Kidney capillary endothelial cell (primary cell): ENCODE measurements at regions not wholly inside any gene's neighbourhood (a gene's known extent, or its start where the extent isn't known, plus 50 kb on each side); places are given as distances from the start of the nearest gene placed in this dataset.
"Not testable (repeated sequence)": the region's sequence is repeated elsewhere in the genome, so short reads cannot be mapped to it uniquely, and the experiment has no call there.

Source experiments
- DNase-seq: peaks from one replicate; pipeline ENCODE4 v3.0.0-alpha.2; 2018; ENCODE audit warnings: low spot score

DNA sequence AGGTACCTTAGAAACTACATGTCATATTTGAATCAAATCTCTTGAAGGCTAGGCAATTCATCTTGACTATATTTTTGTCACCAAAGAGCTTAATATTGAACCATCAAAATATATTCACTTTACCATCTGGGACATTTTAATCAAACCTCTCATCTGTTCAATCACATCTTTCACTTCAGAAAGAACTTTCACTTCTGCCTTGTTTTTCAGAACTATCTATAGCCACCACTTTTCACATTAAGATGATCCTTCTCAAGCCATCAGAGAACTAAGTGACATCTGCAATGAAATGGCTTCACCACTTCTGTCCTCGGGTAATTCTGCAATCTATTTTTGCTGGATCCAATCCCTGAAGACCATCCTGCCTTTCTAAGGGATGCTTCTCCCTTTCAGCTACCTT is 57.8 kb downstream of the OR2B2 start:
- DNase-seq: no peak

GRCh38 chr6:27851440-27851839 is 60.8 kb downstream of the OR2B2 start:
- DNase-seq: no peak

DNA sequence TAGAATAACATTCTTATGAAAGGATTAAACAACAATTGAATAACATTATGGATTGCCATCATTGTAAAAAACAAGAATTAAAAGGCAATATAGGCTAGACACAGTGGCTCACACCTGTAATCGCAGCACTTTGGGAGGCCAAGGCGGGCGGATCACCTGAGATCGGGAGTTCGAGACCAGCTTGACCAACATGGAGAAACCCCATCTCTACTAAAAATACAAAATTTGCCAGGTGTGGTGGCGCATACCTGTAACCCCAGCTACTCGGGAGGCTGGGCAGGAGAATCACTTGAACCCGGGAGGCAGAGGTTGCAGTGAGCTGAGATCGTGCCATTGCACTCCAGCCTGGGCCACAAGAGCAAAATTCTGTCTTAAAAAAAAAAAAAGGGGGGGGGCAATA is 63.2 kb downstream of the OR2B2 start:
- DNase-seq: not testable (repeated sequence)

DNA sequence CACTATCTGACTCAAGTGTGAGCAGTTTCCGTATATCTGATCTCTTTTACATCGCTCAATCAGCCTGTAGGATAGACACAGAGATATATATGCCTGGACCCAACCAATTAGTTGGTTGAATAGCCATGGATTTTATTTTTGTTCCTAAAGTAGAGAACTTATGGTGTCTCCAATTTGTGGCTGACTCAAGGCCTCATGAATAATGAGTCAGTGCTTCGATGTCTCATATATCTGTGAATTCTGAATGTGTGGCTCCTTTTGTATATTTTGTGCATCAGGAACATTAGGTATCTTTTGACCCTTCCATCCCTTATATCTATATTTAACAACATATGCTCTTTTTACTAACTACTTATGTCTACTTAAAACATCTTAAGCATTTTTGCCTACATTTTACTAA is 64.5 kb downstream of the OR2B2 start:
- no peak for DNase-seq

DNA sequence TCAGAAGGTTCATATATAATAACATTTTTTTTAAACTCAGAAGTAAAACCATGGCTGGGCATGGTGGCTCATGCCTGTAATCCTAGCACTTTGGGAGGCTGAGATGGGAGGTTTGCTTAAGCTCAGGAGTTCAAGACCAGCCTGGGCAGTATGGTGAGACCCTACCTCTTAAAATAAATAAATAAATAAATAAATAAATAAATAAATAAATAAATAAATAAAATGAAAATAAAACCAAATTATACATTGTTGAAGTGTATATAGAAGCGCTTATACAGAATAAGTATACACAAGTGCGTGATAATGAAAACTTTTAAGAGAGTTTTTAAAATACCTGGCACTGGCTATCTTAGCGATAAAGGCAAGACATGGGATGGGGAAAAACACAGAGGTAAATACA is 71.6 kb downstream of the OR2B2 start:
- no peak for DNase-seq

GRCh38 chr6:27839626-27840475 is 72.3 kb downstream of the OR2B2 start:
- DNase-seq: peak; percentile 59

DNA sequence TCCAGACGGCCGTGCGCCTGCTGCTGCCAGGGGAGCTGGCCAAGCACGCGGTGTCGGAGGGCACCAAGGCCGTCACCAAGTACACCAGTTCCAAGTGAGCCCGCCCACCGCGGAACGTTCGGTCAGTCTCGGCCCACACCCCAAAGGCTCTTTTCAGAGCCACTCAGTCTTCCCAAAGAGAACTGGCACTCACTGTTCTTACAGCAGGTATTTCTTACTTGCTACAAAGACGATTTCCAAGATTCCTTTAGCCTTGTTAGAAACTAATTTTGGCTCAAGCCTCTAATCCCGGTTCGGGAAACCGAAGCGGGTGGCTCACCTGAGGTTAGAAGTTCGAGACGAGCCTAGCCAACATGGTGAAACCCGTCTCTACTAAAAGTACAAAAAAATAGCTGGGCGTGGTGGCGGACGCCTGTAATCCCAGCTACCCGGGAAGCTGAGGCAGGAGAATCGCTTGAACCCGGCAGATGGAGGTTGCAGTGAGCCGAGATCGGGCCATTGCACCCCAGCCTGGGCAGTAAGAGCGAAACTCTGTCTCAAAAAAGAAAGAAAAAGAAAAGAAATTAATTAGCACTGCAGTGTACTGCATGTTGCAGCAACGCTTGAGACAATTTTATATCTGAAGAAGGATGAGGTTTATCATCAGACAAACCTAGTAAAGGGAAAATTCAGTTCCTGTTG is 73.1 kb downstream of the OR2B2 start:
- peak; percentile 26 for DNase-seq

DNA sequence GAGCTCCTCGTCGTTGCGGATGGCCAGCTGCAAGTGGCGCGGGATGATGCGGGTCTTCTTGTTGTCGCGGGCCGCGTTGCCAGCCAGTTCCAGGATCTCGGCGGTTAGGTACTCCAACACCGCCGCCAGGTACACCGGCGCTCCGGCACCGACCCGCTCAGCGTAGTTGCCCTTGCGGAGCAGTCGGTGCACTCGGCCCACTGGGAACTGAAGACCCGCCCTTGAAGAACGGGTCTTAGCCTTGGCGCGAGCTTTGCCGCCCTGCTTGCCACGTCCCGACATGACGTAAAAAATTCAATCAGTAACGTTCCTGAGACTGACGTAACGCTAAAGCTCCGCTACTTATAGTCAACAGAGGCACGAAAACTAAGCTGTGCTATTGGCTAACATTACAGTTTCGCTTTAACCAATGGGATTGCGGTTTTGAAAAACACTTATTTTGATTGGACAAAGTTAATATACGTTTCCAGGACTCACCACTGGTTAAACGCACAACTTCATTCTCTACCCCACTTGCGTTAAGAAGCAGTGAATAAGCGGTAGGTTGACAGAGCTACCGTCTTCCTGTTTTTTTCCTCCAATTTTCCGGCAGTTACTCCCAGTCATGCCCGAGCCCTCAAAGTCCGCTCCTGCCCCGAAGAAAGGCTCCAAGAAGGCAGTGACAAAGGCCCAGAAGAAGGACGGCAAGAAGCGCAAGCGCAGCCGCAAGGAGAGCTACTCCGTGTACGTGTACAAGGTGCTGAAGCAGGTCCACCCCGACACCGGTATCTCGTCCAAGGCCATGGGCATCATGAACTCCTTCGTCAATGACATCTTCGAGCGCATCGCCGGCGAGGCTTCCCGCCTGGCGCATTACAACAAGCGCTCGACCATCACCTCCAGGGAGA is 73.9 kb downstream of the OR2B2 start:
- peak; percentile 99 for DNase-seq

DNA sequence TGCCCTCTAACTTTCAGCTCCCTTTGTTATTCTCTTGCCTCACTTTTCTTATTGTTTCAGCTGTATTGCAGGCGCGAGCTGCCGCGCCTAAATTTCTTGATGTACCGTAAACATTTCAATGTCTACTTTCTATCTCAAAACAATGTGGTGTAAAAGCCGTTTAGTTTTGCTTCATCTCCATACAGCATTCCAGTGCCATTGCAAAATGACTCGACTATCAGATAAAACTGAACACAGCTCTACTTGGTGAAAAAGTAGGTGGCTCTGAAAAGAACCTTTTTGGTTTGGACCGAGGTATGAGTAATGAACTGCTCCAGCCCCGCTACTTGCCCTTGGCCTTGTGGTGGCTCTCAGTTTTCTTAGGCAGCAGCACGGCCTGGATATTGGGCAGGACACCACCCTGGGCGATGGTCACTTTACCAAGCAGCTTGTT is 74.6 kb downstream of the OR2B2 start:
- peak; percentile 38 for DNase-seq

DNA sequence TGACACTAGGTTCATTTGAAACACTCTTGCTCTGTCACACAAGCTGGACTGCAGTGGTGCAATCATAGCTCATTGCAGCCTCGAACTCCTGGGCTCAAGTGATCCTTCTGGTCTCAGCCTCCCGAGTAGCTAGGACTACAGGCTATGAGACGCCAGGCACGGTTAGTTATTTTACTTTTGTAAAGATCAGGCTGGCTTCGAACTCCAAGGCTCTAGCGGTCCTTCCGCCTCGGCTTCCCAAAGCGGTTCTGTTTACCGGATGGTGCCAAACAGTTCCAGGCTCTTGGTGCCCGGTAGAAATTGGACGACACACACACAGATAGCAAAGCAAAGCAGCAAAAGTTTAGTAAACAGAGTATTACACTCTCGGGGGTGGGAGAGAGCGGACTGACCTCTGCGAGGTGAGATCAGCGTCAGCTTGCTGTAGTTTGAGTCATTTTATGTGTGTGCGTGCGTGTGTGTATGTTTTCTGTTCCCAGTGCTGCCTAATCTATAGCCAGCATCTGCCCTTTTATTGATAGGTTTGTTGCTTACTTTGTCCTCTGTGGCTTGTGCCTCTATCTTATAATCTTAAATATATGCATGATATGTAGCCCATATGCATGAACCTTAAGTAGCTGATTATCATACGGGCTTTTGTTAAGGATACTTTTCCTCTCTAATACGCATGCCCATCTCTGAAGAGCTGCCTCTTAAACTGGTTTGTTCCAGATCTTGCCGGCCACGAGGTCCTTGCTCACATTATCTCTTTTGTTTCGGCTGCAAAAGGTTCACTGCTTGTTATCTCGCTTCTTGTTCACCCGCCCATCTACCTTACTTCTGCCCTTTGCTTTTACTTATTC is 75.2 kb downstream of the OR2B2 start:
- DNase-seq: peak; percentile 78

DNA sequence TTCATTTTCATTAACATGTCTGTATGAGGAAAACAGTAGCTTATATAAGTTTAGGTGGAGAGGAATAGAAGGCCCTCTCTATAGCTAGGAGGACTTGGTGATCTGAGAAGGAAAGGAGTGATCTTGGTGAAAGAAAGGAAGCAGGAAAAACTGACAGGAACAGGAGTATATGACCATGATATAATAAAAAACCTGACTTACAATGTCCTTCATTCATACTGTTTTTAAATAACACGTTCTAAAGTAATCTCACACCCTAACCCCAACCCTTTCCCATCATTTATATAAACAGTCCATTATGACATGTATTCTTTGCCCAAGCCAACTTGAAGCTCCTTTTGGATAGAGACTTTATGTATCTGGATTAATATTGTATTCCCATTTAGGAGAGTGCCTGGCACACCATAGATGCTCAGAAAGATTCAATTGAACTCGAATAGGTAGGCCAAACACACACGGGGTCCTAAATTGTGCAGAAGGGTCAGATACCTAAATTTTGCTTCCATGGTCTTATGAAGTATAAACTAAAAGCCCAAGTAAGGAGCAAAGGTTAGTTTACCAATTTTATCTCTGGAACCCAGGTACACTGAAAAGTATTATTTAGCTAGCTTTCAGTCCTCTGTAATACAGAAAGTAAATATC is 75.9 kb downstream of the OR2B2 start:
- no peak for DNase-seq

DNA sequence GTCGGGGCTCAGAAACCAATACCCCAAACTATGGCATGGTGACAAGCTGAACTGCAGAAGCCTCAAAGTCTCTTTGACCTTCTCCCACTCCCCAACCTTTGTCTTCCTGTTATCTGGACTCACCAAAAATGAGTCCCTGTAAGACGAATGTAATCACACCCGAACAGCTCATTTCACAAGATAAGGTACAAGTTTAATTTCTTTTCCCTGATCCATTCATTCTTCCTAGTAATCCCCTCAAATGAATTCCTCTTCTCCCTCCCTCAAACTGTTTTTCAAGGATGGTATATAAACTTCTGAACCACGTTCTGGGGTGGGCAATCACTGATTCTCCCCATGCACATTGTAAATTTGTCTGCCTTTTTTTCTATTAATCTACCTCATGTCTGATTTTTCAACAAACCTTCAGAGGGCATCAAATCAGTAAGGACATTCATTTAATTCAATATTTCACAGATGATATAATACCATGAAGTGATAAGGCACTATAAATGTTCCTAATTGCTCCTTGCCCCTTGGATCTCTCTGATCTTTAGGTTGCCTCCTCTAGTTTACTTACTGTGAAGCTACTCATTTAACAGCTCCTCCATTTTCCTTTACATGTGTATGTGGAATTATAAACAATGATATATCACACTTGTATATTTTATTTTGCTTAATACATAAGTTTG is 77.2 kb downstream of the OR2B2 start:
- DNase-seq: no peak

DNA sequence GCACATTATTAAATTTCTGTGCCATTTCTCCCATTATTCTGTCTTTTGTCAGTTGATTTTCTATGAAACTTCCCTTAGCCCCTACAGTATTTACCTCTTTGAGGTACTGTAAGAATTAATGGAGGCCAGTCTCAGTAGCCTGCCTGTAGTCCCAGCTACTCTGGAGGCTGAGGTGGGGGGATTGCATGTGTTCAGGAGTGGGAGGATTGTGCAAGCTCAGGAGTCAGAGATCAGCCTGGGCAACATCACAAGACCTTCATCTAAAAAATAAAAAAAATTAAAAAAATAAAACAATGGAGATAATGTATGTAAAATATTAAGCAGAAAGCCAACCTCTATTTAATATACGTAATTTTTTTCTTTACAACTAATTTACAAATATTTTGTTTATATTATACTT is 77.8 kb downstream of the OR2B2 start:
- no peak for DNase-seq

GRCh38 chr6:27831434-27832081 is 80.6 kb downstream of the OR2B2 start:
- not testable (repeated sequence) for DNase-seq

GRCh38 chr6:27830600-27831433 is 81.4 kb downstream of the OR2B2 start:
- DNase-seq: not testable (repeated sequence)

- no peak for DNase-seq
These were observed 82.0 kb downstream of the OR2B2 start for GRCh38 chr6:27830212-27830599.

DNA sequence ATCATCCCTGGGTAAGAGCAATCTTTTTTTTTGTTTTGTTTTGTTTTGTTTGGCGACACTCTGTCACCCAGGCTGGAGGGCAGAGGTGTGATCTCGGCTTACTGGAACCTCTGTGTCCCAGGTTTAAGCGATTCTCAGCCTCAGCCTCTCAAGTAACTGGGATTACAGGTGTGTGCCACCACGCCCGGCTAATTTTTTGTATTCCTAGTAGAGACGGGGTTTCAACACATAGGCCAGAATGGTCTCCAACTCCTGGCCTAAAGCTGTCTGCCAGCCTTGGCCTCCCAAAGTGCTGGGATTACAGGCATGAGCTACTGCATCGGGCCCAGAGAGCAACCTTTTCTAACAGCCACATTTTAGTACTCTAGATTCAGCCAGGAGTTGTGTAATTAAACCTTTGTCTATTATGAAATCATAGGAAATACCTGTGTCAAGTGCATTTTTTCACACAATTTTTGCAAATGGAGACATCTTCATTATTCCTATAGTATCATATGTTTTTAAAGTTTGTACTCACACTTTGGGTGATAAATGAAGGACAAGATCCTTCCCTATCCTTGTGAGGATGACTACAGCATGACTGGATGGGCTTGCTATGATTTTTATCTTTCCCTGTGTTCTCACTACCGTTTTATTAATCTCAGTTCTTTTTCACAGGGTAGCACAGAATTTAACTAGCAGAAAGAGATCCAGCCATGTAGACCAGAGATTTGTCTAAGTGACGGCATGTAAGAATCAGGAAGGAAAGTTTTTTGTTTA is 82.6 kb downstream of the OR2B2 start:
- DNase-seq: no peak

DNA sequence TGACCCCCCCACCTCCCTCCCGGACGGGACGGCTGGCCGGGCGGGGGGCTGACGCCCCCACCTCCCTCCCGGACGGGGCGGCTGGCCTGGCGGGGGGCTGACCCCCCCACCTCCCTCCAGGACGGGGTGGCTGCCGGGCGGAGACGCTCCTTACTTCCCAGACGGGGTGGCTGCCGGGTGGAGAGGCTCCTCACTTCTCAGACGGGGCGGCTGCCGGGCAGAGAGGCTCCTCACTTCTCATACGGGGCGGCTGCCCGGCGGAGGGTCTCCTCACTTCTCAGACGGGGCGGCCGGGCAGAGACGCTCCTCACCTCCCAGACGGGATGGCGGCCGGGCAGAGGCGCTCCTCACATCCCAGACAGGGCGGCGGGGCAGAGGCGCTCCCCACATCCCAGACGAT is 84.7 kb downstream of the OR2B2 start:
- DNase-seq: not testable (repeated sequence)
